SK-N-SH (cell line): ENCODE measurements at regions not wholly inside any gene's neighbourhood (a gene's known extent, or its start where the extent isn't known, plus 50 kb on each side); places are given as distances from the start of the nearest gene placed in this dataset.

Experiments used
- CTCF ChIA-PET: fragments of 300-600, 350-600 bp; formaldehyde crosslinking; extraction: SDS; loops from one replicate; lab custom pipeline; 2021; lab: Yijun Ruan, JAX
- POLR2A ChIA-PET: fragments of 350-600 bp; sonication (Branson Sonifier 250); formaldehyde crosslinking; extraction: SDS; loops from one replicate; lab custom pipeline; 2020; ENCODE audit warnings: antibody characterized with exemption, inconsistent platforms; lab: Yijun Ruan, JAX
- DNase-seq: peaks from one replicate; pipeline ENCODE4 v3.0.0; 2012
- H2AFZ ChIP-seq: fragments of 200-600 bp; sonication (generic); 2 replicates; pipeline ENCODE4 v1.8.1; 2016; ENCODE audit warnings: antibody characterized with exemption, mild to moderate bottlenecking, low read depth
- H3F3A ChIP-seq: fragments of 200-600 bp; sonication (generic); replicated peaks from 2 replicates; pipeline ENCODE3; 2016; ENCODE audit warnings: antibody characterized with exemption, mild to moderate bottlenecking; ENCODE audit not compliant: insufficient read depth
- H3K27ac ChIP-seq, 2 experiments: fragments of 200-500 bp in 1 of 2; fragments of 200-600 bp in 1 of 2; sonication (Bioruptor generic) in 1 of 2; sonication (generic), shearing (Covaris generic) in 1 of 2; 2 replicates each; pipeline versions ENCODE4 v1.5.1 to v1.6.1; 2014 to 2016; ENCODE audit warnings: low read depth in 2 of 2, inconsistent platforms in 1 of 2, low read length in 1 of 2, mild to moderate bottlenecking in 1 of 2, mixed read lengths in 1 of 2
- H3K27me3 ChIP-seq: fragments of 200-600 bp; sonication (generic), shearing (Covaris generic); 2 replicates; pipeline ENCODE4 v1.6.1; 2016; ENCODE audit warnings: mixed run types; ENCODE audit not compliant: insufficient read depth
- H3K36me3 ChIP-seq, 2 experiments: fragments of 200-500 bp in 1 of 2; fragments of 200-600 bp in 1 of 2; sonication (Bioruptor generic) in 1 of 2; sonication (generic) in 1 of 2; replicated peaks in 1 of 2; 2 replicates each; pipeline versions ENCODE3 to v1.5.1; 2014 to 2016; ENCODE audit warnings: low read length in 1 of 2, mild to moderate bottlenecking in 1 of 2; ENCODE audit not compliant: insufficient read depth in 2 of 2, control insufficient read depth in 1 of 2
- H3K4me1 ChIP-seq, 2 experiments: fragments of 200-500 bp in 1 of 2; fragments of 200-600 bp in 1 of 2; sonication (Bioruptor generic) in 1 of 2; sonication (generic), shearing (Covaris generic) in 1 of 2; 2 replicates each; pipeline versions ENCODE4 v1.5.1 to v1.6.1; 2014 to 2016; ENCODE audit warnings: low read depth in 1 of 2, low read length in 1 of 2, mixed run types in 1 of 2; ENCODE audit not compliant: insufficient read depth in 2 of 2, control insufficient read depth in 1 of 2
- H3K4me2 ChIP-seq: fragments of 200-600 bp; sonication (generic), shearing (Covaris generic); 2 replicates; pipeline ENCODE4 v1.6.1; 2017; ENCODE audit warnings: mixed run types
- H3K4me3 ChIP-seq, 2 experiments: fragments of 200-500 bp in 1 of 2; fragments of 200-600 bp in 1 of 2; sonication (Bioruptor generic) in 1 of 2; sonication (generic), shearing (Covaris generic) in 1 of 2; 2 replicates each; pipeline versions ENCODE4 v1.5.1 to v1.8.1; 2014 to 2016; ENCODE audit warnings: low read depth in 2 of 2, inconsistent platforms in 1 of 2, low read length in 1 of 2, mild to moderate bottlenecking in 1 of 2, mixed read lengths in 1 of 2, moderate library complexity in 1 of 2
- H3K79me2 ChIP-seq: fragments of 200-600 bp; sonication (generic); 2 replicates; pipeline ENCODE4 v1.8.1; 2017; ENCODE audit warnings: mild to moderate bottlenecking; ENCODE audit not compliant: insufficient read depth
- H3K9ac ChIP-seq: fragments of 200-600 bp; sonication (generic); 2 replicates; pipeline ENCODE4 v1.6.1; 2017; ENCODE audit warnings: mixed run types
- H3K9me2 ChIP-seq: fragments of 200-600 bp; sonication (generic); 2 replicates; pipeline ENCODE4 v1.6.1; 2017; ENCODE audit warnings: mixed run types
- H3K9me3 ChIP-seq: fragments of 200-600 bp; sonication (generic); 2 replicates; pipeline ENCODE4 v1.6.1; 2017; ENCODE audit warnings: mixed run types, mild to moderate bottlenecking, moderate library complexity
- H4K20me1 ChIP-seq: fragments of 200-600 bp; sonication (generic); 2 replicates; pipeline ENCODE4 v1.6.1; 2017; ENCODE audit warnings: mild to moderate bottlenecking, mixed run types; ENCODE audit not compliant: insufficient read depth
- EZH2phosphoT487 ChIP-seq: fragments of 200-600 bp; sonication (generic); IDR thresholded peaks from 2 replicates; pipeline ENCODE4 v1.6.1; 2017; ENCODE audit warnings: low read depth, mixed run types, mild to moderate bottlenecking, antibody characterized with exemption, moderate library complexity, borderline replicate concordance
- FOXJ3 ChIP-seq: sonication (generic); formaldehyde crosslinking; IDR thresholded peaks from 2 replicates; pipeline ENCODE4 v1.5.1; 2020; ENCODE audit warnings: mild to moderate bottlenecking, missing genetic modification reagents
- FOXM1 ChIP-seq: IDR thresholded peaks from 2 replicates; pipeline ENCODE4 v1.4.0; 2012; ENCODE audit warnings: low read depth, mild to moderate bottlenecking
- RCOR1 ChIP-seq: fragments of 150-350 bp; IDR thresholded peaks from 2 replicates; pipeline ENCODE4 v1.6.1; 2017; ENCODE audit warnings: antibody characterized with exemption, low read length
- TAF1 ChIP-seq: IDR thresholded peaks from 2 replicates; pipeline ENCODE4 v1.6.1; 2012; ENCODE audit warnings: low read depth, mild to moderate bottlenecking, low read length, moderate library complexity, borderline replicate concordance
- TCF12 ChIP-seq: IDR thresholded peaks from 2 replicates; pipeline ENCODE4 v1.4.0; 2012
- USF2 ChIP-seq: fragments of 150-350 bp; IDR thresholded peaks from 2 replicates; pipeline ENCODE4 v1.6.1; 2017; ENCODE audit warnings: antibody characterized with exemption, low read length, low read depth, borderline replicate concordance
- WGBS: methylation state at CpG from one replicate; pipeline ENCODE4 v1.1.6; 2017; ENCODE audit warnings: low lambda C conversion rate; 5-methylcytosine and 5-hydroxymethylcytosine counted together
- TF ChIP-seq, protein P1 (sequence below): IDR thresholded peaks from 2 replicates; pipeline ENCODE4; 2012
- TF ChIP-seq, protein P2 (sequence below): fragments of 200-600 bp; sonication (generic); IDR thresholded peaks from 2 replicates; pipeline ENCODE4 v1.6.1; 2017; ENCODE audit warnings: antibody characterized with exemption, mild to moderate bottlenecking, moderate library complexity
- TF ChIP-seq, protein P3 (sequence below): IDR thresholded peaks from 2 replicates; pipeline ENCODE4 v1.4.0; 2012; ENCODE audit warnings: low read depth

DNA sequence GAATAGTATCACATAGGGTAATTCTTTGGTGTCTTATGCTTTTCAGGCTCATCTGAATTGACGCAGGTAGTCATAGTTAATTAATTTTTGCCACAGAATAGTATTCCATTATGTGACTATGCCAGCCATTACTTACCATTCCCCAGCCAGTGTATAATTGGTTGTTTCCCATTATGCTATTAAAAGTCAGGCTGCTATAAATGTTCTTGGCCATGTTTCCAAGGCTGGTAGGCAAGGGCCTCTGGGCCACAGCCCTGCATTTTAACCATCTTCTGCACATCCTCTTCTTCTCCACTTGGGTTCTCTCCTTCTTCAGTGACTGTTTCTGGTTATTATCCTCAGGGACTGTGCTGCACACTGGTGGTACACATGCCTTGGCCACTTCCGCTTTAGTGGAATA is 190.9 kb downstream of the ADAMTS15 start:
- POLR2A ChIA-PET, result no interaction called here

GRCh38 chr11:130640526-130640925 is 192.1 kb downstream of the ADAMTS15 start:
- Histone ChIP-seq H3K27me3 (no peaks in the 10 kb centered on the region), H3K4me3 (no peak overlapping the region), H3F3A (no peaks in the 10 kb centered on the region), H3K36me3 (no peaks in the 10 kb centered on the region), H3K9me2 (no peaks in the 10 kb centered on the region), H4K20me1 (no peaks in the 10 kb centered on the region), H3K4me2 (no peak overlapping the region), H3K9ac (no peak overlapping the region), H3K27ac (no peak overlapping the region), H2AFZ (no peak overlapping the region), H3K79me2 (no peaks in the 10 kb centered on the region), H3K4me1 (peaks cover 0 to 24% of the 10 kb centered on the region in 2 experiments; a peak in 2 of 4 replicates), H3K9me3 (no peaks in the 10 kb centered on the region)
- no peak for DNase-seq
- ChIA-PET POLR2A (no interaction called here), CTCF (interaction anchor here (0.6 kb wide), 1 partner anchor 222 kb away, joined by 3 read pairs; no protein-coding TSS in a partner anchor)
- TF ChIP-seq, protein P1, sequence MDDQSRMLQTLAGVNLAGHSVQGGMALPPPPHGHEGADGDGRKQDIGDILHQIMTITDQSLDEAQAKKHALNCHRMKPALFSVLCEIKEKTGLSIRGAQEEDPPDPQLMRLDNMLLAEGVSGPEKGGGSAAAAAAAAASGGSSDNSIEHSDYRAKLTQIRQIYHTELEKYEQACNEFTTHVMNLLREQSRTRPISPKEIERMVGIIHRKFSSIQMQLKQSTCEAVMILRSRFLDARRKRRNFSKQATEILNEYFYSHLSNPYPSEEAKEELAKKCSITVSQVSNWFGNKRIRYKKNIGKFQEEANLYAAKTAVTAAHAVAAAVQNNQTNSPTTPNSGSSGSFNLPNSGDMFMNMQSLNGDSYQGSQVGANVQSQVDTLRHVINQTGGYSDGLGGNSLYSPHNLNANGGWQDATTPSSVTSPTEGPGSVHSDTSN, result no peak
- no peak for TF ChIP-seq FOXJ3 (CRISPR knock-in tag)
- no peak for TF ChIP-seq TCF12
- TF ChIP-seq USF2, result no peak
- TF ChIP-seq, protein P2, sequence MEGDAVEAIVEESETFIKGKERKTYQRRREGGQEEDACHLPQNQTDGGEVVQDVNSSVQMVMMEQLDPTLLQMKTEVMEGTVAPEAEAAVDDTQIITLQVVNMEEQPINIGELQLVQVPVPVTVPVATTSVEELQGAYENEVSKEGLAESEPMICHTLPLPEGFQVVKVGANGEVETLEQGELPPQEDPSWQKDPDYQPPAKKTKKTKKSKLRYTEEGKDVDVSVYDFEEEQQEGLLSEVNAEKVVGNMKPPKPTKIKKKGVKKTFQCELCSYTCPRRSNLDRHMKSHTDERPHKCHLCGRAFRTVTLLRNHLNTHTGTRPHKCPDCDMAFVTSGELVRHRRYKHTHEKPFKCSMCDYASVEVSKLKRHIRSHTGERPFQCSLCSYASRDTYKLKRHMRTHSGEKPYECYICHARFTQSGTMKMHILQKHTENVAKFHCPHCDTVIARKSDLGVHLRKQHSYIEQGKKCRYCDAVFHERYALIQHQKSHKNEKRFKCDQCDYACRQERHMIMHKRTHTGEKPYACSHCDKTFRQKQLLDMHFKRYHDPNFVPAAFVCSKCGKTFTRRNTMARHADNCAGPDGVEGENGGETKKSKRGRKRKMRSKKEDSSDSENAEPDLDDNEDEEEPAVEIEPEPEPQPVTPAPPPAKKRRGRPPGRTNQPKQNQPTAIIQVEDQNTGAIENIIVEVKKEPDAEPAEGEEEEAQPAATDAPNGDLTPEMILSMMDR, result no peak
- no peak for TF ChIP-seq EZH2phosphoT487
- no peak for TF ChIP-seq TAF1
- TF ChIP-seq, protein P3, sequence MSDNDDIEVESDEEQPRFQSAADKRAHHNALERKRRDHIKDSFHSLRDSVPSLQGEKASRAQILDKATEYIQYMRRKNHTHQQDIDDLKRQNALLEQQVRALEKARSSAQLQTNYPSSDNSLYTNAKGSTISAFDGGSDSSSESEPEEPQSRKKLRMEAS, result no peak
- no peak for TF ChIP-seq FOXM1
- 98% methylated on average over 5 of the region's 7 CpGs for WGBS

More for the DNA sequence above, 190.9 kb downstream of the ADAMTS15 start:
- H4K20me1 ChIP-seq, result no peaks in the 10 kb centered on the region
- no peak for DNase-seq
- no peak overlapping the region for H2AFZ ChIP-seq
- H3K9me3 ChIP-seq, result no peaks in the 10 kb centered on the region
- no peak overlapping the region for H3K9ac ChIP-seq
- peaks cover 7% of the 10 kb centered on the region for H3F3A ChIP-seq
- H3K4me2 ChIP-seq, result no peak overlapping the region
- H3K27me3 ChIP-seq, result no peaks in the 10 kb centered on the region
- peaks cover 0 to 26% of the 10 kb centered on the region in 2 experiments; a peak in 2 of 4 replicates for H3K4me1 ChIP-seq
- no peak overlapping the region for H3K27ac ChIP-seq
- H3K9me2 ChIP-seq, result no peaks in the 10 kb centered on the region
- no peaks in the 10 kb centered on the region for H3K79me2 ChIP-seq
- no peaks in the 10 kb centered on the region for H3K36me3 ChIP-seq
- WGBS, result 100% methylated on average over 2 of the region's 2 CpGs
- CTCF ChIA-PET, result no interaction called here
- no peak for TF ChIP-seq RCOR1
- TF ChIP-seq, protein P2, result no peak
- no peak overlapping the region; a peak in 1 of 4 replicates for H3K4me3 ChIP-seq
